Transverse colon (tissue), 4 donors: ENCODE measurements at regions not wholly inside any gene's neighbourhood (a gene's known extent, or its start where the extent isn't known, plus 50 kb on each side); places are given as distances from the start of the nearest gene placed in this dataset.

Experiments
- DNase-seq: peaks from one replicate; pipeline ENCODE4 v3.0.0-alpha.2; 2019
- H3K27ac ChIP-seq, 4 donors: fragments of 200-600 bp; sonication (generic); 2 replicates each; pipeline ENCODE4 v1.5.1; 2016 to 2018; ENCODE audit warnings: inconsistent platforms in 4 of 4
- H3K27me3 ChIP-seq: fragments of 200-600 bp; sonication (generic); 2 replicates; pipeline ENCODE4 v1.5.1; 2017; ENCODE audit warnings: inconsistent platforms
- H3K36me3 ChIP-seq, 4 donors: fragments of 200-600 bp; sonication (generic); 2 replicates each; pipeline ENCODE4 v1.5.1; 2017 to 2019; ENCODE audit warnings: inconsistent platforms in 4 of 4
- H3K4me1 ChIP-seq, 4 donors: fragments of 200-600 bp; sonication (generic); 2 replicates each; pipeline ENCODE4 v1.5.1; 2017 to 2020; ENCODE audit warnings: inconsistent platforms in 4 of 4
- H3K4me3 ChIP-seq, 4 donors: fragments of 200-600 bp; sonication (generic); 1 replicate in 1 of 4; 2 replicates in 3 of 4; pipeline versions ENCODE4 v1.5.1 to v1.6.1; 2017 to 2019; ENCODE audit warnings: inconsistent platforms in 4 of 4
- H3K9me3 ChIP-seq, 2 donors: fragments of 200-600 bp; sonication (generic); 2 replicates each; pipeline ENCODE4 v1.5.1; 2017 to 2019; ENCODE audit warnings: inconsistent platforms in 2 of 2
- EP300 ChIP-seq: sonication (generic); formaldehyde crosslinking; IDR thresholded peaks from one replicate; pipeline ENCODE4 v1.6.1; 2017; ENCODE audit warnings: antibody characterized with exemption, low read depth
- POLR2A ChIP-seq: fragments of 450-650 bp; IDR thresholded peaks from one replicate; pipeline ENCODE4 v1.6.1; 2016; ENCODE audit warnings: antibody characterized with exemption, mild to moderate bottlenecking, moderate library complexity
- POLR2AphosphoS5 ChIP-seq, 3 donors: sonication (generic); formaldehyde crosslinking; IDR thresholded peaks; one replicate each; pipeline ENCODE4 v1.6.1; 2016; ENCODE audit warnings: antibody characterized with exemption in 3 of 3
- WGBS, 2 donors: methylation state at CpG; one replicate each; pipeline ENCODE4 v1.1.5; 2018; ENCODE audit warnings: low coverage in 1 of 2; 5-methylcytosine and 5-hydroxymethylcytosine counted together
- in situ Hi-C, 4 donors: fragments of 200-750 bp; cut with MboI; loops; one replicate each; pipeline versions ENCODE4 v1.15.0 to v1.15.1; 2017; ENCODE audit warnings: low sequenced_read_pairs in 3 of 4, low pct_ligation_motif_present in 1 of 4, low pct_unique_long_range_greater_than_20kb in 1 of 4
- intact Hi-C: fragments of 100-400 bp; cut with DNase I; formaldehyde crosslinking; loops from one replicate; pipeline ENCODE4 v1.15.1; 2023; ENCODE audit warnings: low total_unique reads
- small RNA-seq, 4 donors: library from RNA; depleted of rRNA; stranded (forward); fragments of <200 nt; gene quantifications; one replicate each; pipeline ENCODE3, GENCODE V24; 2016
- TF ChIP-seq, protein P1 (sequence below), 5 experiments: fragments of 200-600 bp in 3 of 5; fragments of 450-650 bp in 2 of 5; sonication (generic) in 3 of 5; IDR thresholded peaks; 1 replicate in 2 of 5; 2 replicates in 3 of 5; pipeline ENCODE4 v1.5.1; 2016 to 2017; ENCODE audit warnings: antibody characterized with exemption in 5 of 5, inconsistent platforms in 3 of 5, mild to moderate bottlenecking in 2 of 5, moderate library complexity in 1 of 5

DNA sequence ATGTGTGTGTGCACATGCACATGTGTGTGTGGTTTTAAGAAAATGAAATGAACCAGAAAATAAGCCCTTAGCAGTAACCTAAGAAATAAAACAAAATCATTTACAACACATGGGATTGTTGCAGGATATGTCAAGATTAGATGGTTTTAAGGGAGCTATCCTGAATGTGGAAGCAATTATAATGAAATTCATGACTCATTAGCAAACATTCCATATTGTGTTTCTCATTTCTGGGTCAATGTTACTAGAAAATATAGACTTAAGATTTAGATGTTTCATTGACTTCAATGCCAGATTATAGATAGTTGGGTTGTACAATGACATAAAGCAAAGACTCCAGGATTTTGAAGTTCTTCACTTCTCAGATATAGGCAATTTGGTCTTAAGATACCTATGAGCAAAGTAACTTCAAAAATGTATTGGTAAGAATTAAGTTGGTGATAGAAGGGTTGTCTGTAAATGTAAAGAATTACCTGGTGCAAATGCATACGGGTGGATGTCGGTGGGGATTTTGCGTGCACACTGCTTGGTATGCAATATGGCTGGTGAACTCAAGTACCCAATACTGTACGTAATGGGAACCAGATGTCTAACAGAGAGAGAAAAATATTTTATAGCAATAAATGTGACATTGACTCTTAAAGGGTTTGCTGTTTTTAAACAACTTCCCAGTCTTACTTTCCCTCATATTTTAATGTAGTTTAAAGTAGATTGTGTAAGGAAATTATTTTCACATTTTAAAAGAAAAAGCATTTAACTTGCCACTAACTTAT, 53.9 kb upstream of the NR2F2 start:
- no peaks in the 10 kb centered on the region for H3K9me3 ChIP-seq
- no peak for TF ChIP-seq EP300
- TF ChIP-seq POLR2AphosphoS5 (IDR thresholded peaks at IDR 0.05): no peak
- TF ChIP-seq, protein P1, sequence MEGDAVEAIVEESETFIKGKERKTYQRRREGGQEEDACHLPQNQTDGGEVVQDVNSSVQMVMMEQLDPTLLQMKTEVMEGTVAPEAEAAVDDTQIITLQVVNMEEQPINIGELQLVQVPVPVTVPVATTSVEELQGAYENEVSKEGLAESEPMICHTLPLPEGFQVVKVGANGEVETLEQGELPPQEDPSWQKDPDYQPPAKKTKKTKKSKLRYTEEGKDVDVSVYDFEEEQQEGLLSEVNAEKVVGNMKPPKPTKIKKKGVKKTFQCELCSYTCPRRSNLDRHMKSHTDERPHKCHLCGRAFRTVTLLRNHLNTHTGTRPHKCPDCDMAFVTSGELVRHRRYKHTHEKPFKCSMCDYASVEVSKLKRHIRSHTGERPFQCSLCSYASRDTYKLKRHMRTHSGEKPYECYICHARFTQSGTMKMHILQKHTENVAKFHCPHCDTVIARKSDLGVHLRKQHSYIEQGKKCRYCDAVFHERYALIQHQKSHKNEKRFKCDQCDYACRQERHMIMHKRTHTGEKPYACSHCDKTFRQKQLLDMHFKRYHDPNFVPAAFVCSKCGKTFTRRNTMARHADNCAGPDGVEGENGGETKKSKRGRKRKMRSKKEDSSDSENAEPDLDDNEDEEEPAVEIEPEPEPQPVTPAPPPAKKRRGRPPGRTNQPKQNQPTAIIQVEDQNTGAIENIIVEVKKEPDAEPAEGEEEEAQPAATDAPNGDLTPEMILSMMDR (IDR thresholded peaks at IDR 0.05): no peak
- no peak for TF ChIP-seq POLR2A
- 91% methylated on average over 4 of the region's 4 CpGs for WGBS, 2 donors
- H3K36me3 ChIP-seq: no peaks in the 10 kb centered on the region
- H3K27ac ChIP-seq: no peak overlapping the region
- no peaks in the 10 kb centered on the region for H3K27me3 ChIP-seq
- intact Hi-C loops (no loop called here), in situ Hi-C loops (no loop called here)
- H3K4me3 ChIP-seq: no peak overlapping the region
- no peak for DNase-seq
- H3K4me1 ChIP-seq: no peaks in the 10 kb centered on the region

Small RNA genes in the stretch of these regions (small RNA-seq; reads per million reads assigned to genes)
- gene AC012409.4 (0 reads per million in 4 donors), gene RNU2-3P (0 to 0.35 (median 0.21) reads per million in 4 donors)
